ENCODE measurements at regions not wholly inside any gene's neighbourhood (a gene's known extent, or its start where the extent isn't known, plus 50 kb on each side); places are given as distances from the start of the nearest gene placed in this dataset.
A peak's percentile ranks its signal among the peaks of the same experiment; 100 is the strongest.
"Not testable (repeated sequence)": the region's sequence is repeated elsewhere in the genome, so short reads cannot be mapped to it uniquely, and the experiment has no call there.

GRCh38 chr1:224831501-224831900, 98.0 kb upstream of the DNAH14 start:
- no peak for DNase-seq (ENCODE audit: low read depth, low spot score)
- ChIA-PET POLR2A (no interaction called here), CTCF (interaction anchor here (5.3 kb wide), 1 partner anchor 20 kb away, joined by 44 read pairs; no protein-coding TSS in a partner anchor)
- H3K4me3 ChIP-seq (ENCODE audit: low read depth, low read length), result no peak overlapping the region
- no peak for TF ChIP-seq CTCF (IDR thresholded peaks at IDR 0.05; ENCODE audit: insufficient read depth, low read length, missing control alignments)

- POLR2A ChIA-PET; H3K4me3 ChIP-seq (ENCODE audit: low read depth, low read length); DNase-seq (ENCODE audit: low read depth, low spot score): not testable (repeated sequence)
- CTCF ChIA-PET, result interaction anchor here (0.7 to 2.8 kb wide), 2 partner anchors 12 to 326 kb away, joined by 3 to 20 read pairs; no protein-coding TSS in a partner anchor
Observed at GRCh38 chr1:224839648-224840300, 89.7 kb upstream of the DNAH14 start.

- CTCF ChIA-PET, result interaction anchor here (1.7 to 1.8 kb wide), 2 partner anchors 9 to 11 kb away, joined by 7 to 9 read pairs; no protein-coding TSS in a partner anchor
- DNase-seq (ENCODE audit: low read depth, low spot score); H3K4me3 ChIP-seq (ENCODE audit: low read depth, low read length); POLR2A ChIA-PET: not testable (repeated sequence)
Observed at GRCh38 chr1:224841803-224842202, 87.7 kb upstream of the DNAH14 start.

GRCh38 chr1:224846119-224846907, 83.2 kb upstream of the DNAH14 start:
- DNase-seq (ENCODE audit: low read depth, low spot score), result no peak
- H3K4me3 ChIP-seq (ENCODE audit: low read depth, low read length), result no peak overlapping the region
- ChIA-PET CTCF (interaction anchor here (1.0 to 1.7 kb wide), 7 partner anchors 8 to 334 kb away, joined by 3 to 15 read pairs (median 4); no protein-coding TSS in a partner anchor), POLR2A (no interaction called here)
- no peak for TF ChIP-seq CTCF (IDR thresholded peaks at IDR 0.05; ENCODE audit: insufficient read depth, low read length, missing control alignments)

GRCh38 chr1:224850446-224850845, 79.0 kb upstream of the DNAH14 start:
- no peak overlapping the region for H3K4me3 ChIP-seq (ENCODE audit: low read depth, low read length)
- POLR2A ChIA-PET, result no interaction called here
- no peak for TF ChIP-seq CTCF (IDR thresholded peaks at IDR 0.05; ENCODE audit: insufficient read depth, low read length, missing control alignments)
- CTCF ChIA-PET, result interaction anchor here (0.8 to 9.3 kb wide), 45 partner anchors 9 to 364 kb away, joined by 3 to 511 read pairs (median 8); partner anchors contain the start of gene CNIH3
- DNase-seq (ENCODE audit: low read depth, low spot score), result no peak

GRCh38 chr1:224851210-224851847, 78.1 kb upstream of the DNAH14 start:
- POLR2A ChIA-PET, result interaction anchor here (0.6 kb wide), 1 partner anchor 65 kb away, joined by 3 read pairs; no protein-coding TSS in a partner anchor
- DNase-seq (ENCODE audit: low read depth, low spot score), result no peak
- TF ChIP-seq CTCF (IDR thresholded peaks at IDR 0.05; ENCODE audit: insufficient read depth, low read length, missing control alignments), result peak; percentile 79
- CTCF ChIA-PET, result interaction anchor here (0.7 to 9.3 kb wide), 84 partner anchors 10 to 421 kb away, joined by 3 to 511 read pairs (median 6); partner anchors contain the start of gene CNIH3
- H3K4me3 ChIP-seq (ENCODE audit: low read depth, low read length), result no peak overlapping the region

All from AG04449 (cell line).